Skin epidermis (tissue), 12 donors: ENCODE measurements at regions not wholly inside any gene's neighbourhood (a gene's known extent, or its start where the extent isn't known, plus 50 kb on each side); places are given as distances from the start of the nearest gene placed in this dataset.

Source experiments
- H3K27ac ChIP-seq, 21 experiments: fragments of 200-600 bp; sonication (generic) in 11 of 21; one replicate each; pipeline ENCODE4 v1.5.0; 2020; ENCODE audit warnings: mild to moderate bottlenecking in 3 of 21, inconsistent platforms in 2 of 21, moderate library complexity in 2 of 21
- H3K4me3 ChIP-seq, 7 experiments: fragments of 200-600 bp; sonication (generic) in 2 of 7; one replicate each; pipeline ENCODE4 v1.5.0; 2020; ENCODE audit warnings: inconsistent platforms in 2 of 7, mild to moderate bottlenecking in 2 of 7, moderate library complexity in 1 of 7

DNA sequence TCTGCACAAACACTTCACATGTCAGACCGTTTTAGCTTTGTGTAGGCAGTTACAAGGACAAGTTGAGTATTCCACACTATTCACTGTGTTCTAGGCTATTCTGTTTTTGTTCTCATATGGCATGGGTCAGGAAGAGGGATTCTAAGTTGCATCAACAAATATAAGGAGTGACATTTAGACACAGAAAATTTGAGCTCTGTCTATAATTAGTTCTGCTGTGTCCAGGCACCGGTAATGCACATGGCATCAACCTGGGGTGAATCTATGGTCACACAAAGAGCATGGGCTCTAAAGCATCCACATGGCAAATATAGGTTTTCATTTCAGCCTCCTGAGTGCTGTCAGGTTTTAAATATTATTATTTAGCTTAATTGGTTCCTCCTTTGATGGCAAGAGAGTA is 130.4 kb upstream of the PMFBP1 start:
- Histone ChIP-seq H3K27ac (no peak overlapping the region), H3K4me3 (no peak overlapping the region)

DNA sequence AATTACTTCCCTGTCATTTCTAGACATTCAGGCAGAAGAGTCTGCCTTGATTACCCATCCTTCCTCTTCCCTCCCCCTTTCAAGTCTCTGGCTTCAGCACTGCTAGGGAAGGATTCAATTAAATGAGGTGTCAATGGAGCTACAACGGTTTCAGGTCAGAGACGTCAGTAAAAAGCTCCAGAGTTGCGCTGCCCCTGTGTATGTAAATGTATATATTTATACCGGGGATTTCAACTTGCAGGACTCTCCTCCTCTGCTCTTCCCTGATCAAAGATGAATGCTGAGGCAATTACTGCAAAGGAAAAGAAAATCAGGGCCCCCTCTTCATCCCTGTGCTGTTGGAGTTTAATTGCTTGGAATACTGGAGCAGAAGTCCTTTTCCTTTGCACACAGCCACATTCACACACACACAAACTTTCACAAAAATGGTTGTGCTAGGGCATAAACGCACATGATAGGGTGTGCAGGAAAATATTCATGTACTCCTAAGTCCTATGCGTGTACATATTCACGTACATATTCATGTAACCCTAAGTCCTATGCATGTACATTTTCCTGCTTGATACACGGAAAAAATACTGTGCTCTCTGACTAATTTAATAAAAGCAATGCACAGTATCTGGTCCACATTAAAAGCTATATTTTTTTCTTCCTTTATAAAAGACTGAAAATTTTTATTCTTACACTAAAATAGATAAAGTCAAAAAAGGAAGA is 129.7 kb upstream of the PMFBP1 start:
- Histone ChIP-seq H3K4me3 (no peak overlapping the region), H3K27ac (no peak overlapping the region)

DNA sequence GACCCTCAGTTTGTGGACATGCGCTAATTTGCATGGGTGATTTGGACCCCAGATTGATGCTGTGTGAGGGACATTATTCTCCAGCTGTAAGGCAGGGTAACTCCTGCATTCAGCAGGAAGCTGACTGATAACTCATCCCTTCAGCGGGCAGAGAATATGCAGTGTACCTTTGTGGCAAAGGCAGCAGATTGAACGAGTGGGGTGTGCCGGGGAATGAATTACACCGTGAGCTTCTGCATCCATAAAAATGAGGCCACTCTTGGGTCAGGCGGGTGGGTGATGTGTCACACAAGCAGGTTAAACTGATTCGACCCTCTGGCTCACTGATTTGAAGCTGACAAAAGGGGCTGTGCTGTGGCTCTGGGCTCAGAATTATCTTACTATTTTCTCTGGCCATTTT is 128.9 kb upstream of the PMFBP1 start:
- Histone ChIP-seq H3K27ac (no peak overlapping the region), H3K4me3 (no peak overlapping the region)

DNA sequence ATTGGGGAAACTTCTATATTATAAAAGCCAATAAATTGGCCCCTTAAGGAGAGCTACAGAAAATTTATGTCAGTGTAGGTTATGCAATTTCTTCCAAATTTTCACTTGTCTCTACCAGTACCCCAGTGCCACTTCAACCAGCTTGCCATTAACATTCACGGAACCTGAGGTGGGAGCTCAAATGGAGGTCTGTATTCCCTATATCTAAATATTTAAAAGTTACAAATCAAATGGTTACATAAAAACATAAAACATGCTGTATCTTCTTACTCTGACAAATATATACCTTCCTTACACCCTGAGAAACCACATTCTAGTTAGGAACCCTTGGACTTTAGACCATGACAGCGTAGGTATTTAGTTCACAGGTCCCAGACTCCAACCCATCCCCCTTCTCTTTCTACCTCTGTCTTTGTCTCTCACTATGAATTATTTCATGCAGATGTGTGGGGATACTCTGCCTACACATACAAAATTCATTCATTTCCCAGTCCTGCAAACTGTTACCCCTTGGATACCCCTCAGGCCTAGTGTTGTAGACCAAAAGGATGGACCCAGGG is 127.8 kb upstream of the PMFBP1 start:
- no peak overlapping the region for H3K4me3 ChIP-seq
- H3K27ac ChIP-seq = no peak overlapping the region

DNA sequence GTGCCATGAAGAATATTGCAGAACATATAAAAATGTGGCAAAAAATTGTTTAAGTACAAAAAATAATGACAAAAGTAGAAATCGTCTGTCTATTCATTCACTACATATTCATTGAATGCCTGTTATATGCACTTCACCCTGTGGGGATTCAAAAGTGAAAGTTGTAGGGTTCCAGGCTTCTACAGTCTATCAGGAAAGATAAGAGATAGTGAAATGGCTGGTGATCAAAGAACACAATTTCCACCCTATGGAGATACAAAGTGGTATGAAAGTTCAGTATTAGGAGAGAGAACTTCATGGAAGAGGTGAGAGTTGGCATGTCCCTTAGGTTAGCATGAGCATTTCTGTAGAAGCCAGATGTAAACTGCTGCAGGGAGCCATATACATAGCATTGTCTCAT is 127.0 kb upstream of the PMFBP1 start:
- Histone ChIP-seq H3K4me3 (no peak overlapping the region), H3K27ac (no peak overlapping the region)

GRCh38 chr16:72295914-72296313 is 124.0 kb upstream of the PMFBP1 start:
- H3K4me3 ChIP-seq = no peak overlapping the region
- H3K27ac ChIP-seq = no peak overlapping the region

DNA sequence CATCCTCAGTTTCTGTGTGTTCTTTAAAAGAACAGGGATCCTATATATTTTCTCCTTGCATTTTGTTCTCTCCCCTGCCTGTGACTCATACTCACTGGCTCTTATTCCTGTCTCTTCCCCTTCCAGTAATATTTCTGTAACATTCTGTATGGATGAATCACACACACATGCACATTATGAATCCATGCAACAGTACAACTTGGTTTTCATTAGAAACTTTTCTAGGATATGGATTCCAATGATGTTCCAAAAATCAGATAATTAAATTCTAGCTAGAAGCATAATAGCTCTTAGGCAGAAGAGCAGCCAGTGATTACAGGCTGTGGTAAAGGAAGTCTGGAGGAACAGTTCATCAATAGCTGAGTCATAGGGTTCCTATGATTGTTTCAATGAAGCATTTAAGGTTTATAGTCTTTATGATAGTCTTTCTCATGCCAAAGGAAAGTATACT is 119.6 kb upstream of the PMFBP1 start:
- H3K27ac ChIP-seq = peak overlapping the region in 19 of 21 experiments; percentile 17 to 93 (median 77)
- H3K4me3 ChIP-seq = no peak overlapping the region

GRCh38 chr16:72291121-72291520 is 119.2 kb upstream of the PMFBP1 start:
- Histone ChIP-seq H3K27ac (peak overlapping the region in 19 of 21 experiments; percentile 17 to 93 (median 77)), H3K4me3 (no peak overlapping the region)

DNA sequence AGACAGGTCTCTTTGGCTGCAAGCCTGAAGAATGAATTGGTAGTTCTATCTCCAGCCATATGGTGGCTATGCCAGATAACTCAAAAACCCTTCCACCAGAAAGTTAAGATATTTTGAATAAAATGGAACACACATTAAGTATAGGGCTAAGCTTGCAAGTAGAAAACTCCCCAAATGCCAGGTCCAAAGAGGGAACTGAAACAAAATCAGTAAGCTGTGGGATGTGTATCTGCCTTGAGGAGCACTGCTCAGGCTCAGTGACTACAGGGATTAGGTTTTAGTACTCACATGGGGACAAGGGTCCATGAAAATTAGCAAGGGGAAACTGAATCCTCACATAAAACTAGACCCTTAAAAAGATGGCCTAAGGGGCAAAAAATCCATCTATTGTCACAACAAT is 115.7 kb upstream of the PMFBP1 start:
- no peak overlapping the region for H3K27ac ChIP-seq
- H3K4me3 ChIP-seq = no peak overlapping the region

GRCh38 chr16:72286936-72287620 is 115.1 kb upstream of the PMFBP1 start:
- Histone ChIP-seq H3K4me3 (no peak overlapping the region), H3K27ac (no peak overlapping the region)

DNA sequence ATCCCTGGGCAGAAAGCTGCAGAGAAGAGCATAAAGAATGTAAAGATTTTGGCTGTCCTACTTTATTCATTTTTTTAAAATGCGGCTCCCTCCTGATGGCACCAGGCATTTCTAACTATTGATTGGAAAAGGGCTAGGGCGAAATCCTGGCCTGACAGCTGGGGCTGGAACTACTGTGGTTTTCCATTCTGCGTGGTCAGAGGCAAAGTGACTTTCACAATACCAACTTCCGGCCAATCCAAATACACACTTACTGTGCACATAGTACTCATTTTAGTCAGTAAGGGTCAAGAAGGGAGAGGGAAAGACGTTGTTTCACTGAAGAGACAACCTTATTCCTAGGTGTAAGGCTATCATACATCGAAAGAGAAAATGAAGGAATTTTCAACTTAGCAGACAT is 113.8 kb upstream of the PMFBP1 start:
- Histone ChIP-seq H3K4me3 (no peak overlapping the region), H3K27ac (no peak overlapping the region)

- no peak overlapping the region for H3K4me3 ChIP-seq
Measured at GRCh38 chr16:72285324-72285723, 113.4 kb upstream of the PMFBP1 start.

GRCh38 chr16:72284042-72284789 is 112.3 kb upstream of the PMFBP1 start:
- Histone ChIP-seq H3K27ac (peak overlapping the region in 4 of 21 experiments; percentile 15 to 54 (median 23)), H3K4me3 (no peak overlapping the region)

More at GRCh38 chr16:72285324-72285723, 113.4 kb upstream of the PMFBP1 start:
- no peak overlapping the region for H3K27ac ChIP-seq

- no peak overlapping the region for H3K27ac ChIP-seq
- H3K4me3 ChIP-seq = no peak overlapping the region
Measured at GRCh38 chr16:72282362-72282761, 110.4 kb upstream of the PMFBP1 start.

DNA sequence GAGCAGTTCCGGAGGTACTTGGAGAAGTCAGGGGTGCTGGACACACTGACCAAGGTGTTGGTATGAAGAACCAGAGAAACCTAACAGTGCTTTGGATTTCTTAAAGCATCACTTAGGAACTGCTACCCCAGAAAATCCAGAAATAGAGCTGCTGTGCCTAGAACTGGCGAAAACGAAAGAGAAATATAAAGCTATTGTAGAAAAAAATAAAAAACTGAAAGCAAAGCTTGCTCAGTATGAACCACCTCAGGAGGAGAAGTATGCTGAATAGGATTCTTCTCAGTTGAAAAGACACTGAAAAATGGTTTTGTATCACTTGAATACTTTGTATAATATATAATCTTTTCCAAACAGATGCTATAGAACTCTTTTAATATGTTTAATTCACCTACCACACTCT is 106.3 kb upstream of the PMFBP1 start:
- no peak overlapping the region for H3K27ac ChIP-seq
- no peak overlapping the region for H3K4me3 ChIP-seq

DNA sequence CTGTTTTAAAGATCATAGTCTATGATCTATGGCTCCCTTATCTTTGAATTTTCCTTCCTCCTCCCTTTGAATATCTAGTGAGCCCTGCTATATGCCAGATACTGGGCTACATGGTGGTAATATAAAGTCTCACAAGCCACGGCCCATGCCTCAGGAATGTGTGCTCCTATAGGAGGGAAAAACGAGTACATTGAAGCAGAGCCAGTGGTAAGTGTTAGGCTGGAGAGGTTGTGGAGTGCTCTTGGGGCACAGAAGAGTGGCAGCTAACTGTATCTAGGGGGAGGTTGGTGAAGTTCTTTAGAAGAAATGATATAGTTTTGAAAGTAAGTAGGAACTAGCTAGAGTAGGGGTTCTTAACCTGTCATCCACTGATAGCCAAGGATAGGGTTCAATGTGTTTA is 105.8 kb upstream of the PMFBP1 start:
- H3K4me3 ChIP-seq = no peak overlapping the region
- no peak overlapping the region for H3K27ac ChIP-seq

DNA sequence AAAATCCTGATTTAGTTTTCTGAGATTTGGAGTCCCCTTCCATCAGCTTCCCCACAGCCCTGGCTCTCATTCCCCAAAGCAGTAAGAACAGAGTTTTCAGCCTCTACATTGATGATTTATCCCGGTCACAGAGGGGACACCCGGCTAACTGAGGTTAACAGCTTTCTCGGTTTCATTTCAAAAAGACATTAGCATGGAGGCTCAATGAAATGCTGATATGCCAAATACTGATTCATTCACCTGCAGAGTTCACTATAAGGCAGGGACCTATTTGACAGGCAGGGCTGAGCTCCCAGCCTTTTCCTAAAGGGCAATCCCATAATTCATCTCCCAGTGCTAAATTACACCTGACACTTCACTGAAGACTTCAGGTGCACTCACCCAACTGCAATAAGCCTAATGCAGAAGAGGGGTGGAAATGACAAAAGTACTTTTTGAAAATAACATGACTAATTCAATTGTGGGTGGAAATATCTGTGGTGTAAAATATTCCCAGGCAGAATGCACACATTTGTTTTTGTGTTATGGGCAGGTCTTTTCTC is 99.8 kb upstream of the PMFBP1 start:
- Histone ChIP-seq H3K27ac (no peak overlapping the region), H3K4me3 (no peak overlapping the region)

GRCh38 chr16:72270531-72270930 is 98.6 kb upstream of the PMFBP1 start:
- H3K27ac ChIP-seq = no peak overlapping the region
- no peak overlapping the region for H3K4me3 ChIP-seq

DNA sequence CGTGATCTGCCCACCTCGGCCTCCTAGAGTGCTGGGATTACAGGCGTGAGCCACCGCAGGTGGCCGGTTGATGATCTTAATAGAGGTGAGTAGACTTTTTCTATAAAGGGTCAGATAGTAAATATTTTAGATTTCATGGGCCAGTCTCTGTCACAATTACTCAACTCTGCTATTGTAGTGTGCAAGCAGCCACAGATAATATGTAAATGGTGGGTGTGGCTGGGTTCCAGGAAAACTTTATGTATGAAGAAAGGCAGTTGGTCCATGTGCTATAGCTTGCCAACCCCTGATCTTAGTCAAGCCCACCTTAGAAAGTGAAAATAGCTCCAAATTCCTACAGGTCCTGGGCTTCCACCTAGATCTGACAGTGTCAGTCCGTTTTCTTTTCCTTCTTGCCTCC is 94.9 kb upstream of the PMFBP1 start:
- Histone ChIP-seq H3K27ac (no peak overlapping the region), H3K4me3 (no peak overlapping the region)

DNA sequence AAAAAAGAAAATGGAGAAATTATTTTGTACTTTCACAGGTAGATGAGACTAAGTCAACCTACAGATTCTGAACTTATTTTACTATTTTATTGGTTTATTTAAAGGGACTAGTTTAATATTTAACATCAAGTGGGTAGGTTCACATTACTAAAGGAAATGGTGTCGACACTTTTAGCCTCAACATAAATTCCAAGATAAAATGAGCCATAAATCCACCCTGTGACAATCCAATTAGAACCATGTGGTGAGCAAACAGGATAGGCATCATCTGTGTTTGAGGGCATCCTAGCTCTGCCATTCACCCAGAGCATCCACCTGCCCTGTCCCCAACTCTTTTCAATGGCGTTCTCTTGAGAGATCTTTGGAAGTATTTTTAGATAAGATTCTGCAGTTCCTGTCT is 92.8 kb upstream of the PMFBP1 start:
- Histone ChIP-seq H3K27ac (no peak overlapping the region), H3K4me3 (no peak overlapping the region)
